GM12878 (cell line): ENCODE measurements at regions not wholly inside any gene's neighbourhood (a gene's known extent, or its start where the extent isn't known, plus 50 kb on each side); places are given as distances from the start of the nearest gene placed in this dataset.

Experiments
- BHLHE40 ChIP-seq, 2 experiments: fragments of 450-650 bp in 1 of 2; IDR thresholded peaks; 2 replicates each; pipeline ENCODE4 v1.6.1; 2011 to 2017; ENCODE audit warnings: low read depth in 2 of 2, borderline replicate concordance in 1 of 2, improper control_type of control experiment in 1 of 2, low read length in 1 of 2, mild to moderate bottlenecking in 1 of 2
- CHD2 ChIP-seq: IDR thresholded peaks from 2 replicates; pipeline ENCODE4 v1.6.1; 2011; ENCODE audit warnings: low read depth, low read length, improper control_type of control experiment, borderline replicate concordance
- GABPA ChIP-seq: IDR thresholded peaks from 2 replicates; pipeline ENCODE4 v1.6.1; 2014; ENCODE audit warnings: antibody characterized with exemption, low read depth, mild to moderate bottlenecking, inconsistent platforms
- HDAC6 ChIP-seq: fragments of 200-600 bp; sonication (generic); IDR thresholded peaks from one replicate; pipeline ENCODE4 v1.8.0; 2017; ENCODE audit warnings: antibody characterized with exemption; ENCODE audit not compliant: unreplicated experiment
- MXI1 ChIP-seq: fragments of 150-350 bp; IDR thresholded peaks from 2 replicates; pipeline ENCODE4 v1.6.1; 2011; ENCODE audit warnings: low read depth, mild to moderate bottlenecking, inconsistent platforms, low read length, improper control_type of control experiment
- MYC ChIP-seq: IDR thresholded peaks from 2 replicates; pipeline ENCODE4 v1.6.1; 2011; ENCODE audit warnings: mild to moderate bottlenecking, low read length, moderate library complexity, inconsistent platforms; ENCODE audit not compliant: insufficient read depth, insufficient replicate concordance, insufficient read length, severe bottlenecking
- POLR2A ChIP-seq: IDR thresholded peaks from 2 replicates; pipeline ENCODE4 v1.6.1; 2011; ENCODE audit warnings: low read depth, mild to moderate bottlenecking, low read length
- RBBP5 ChIP-seq: fragments of 200-600 bp; sonication (generic); conservative IDR thresholded peaks from 2 replicates; pipeline ENCODE4 v1.6.1; 2016
- SUZ12 ChIP-seq: fragments of 200-600 bp; sonication (generic); IDR thresholded peaks from one replicate; pipeline ENCODE4 v1.6.1; 2018; ENCODE audit warnings: antibody characterized with exemption, mild to moderate bottlenecking; ENCODE audit not compliant: unreplicated experiment
- ZNF274 ChIP-seq: IDR thresholded peaks from one replicate; pipeline ENCODE4 v1.8.0; 2011; ENCODE audit not compliant: insufficient read length, insufficient read depth
- TF ChIP-seq, protein P1 (sequence below), 3 experiments: IDR thresholded peaks in 2 of 3; conservative IDR thresholded peaks in 1 of 3; 2 replicates each; pipeline ENCODE4 v1.5.1; 2011; ENCODE audit warnings: low read depth in 3 of 3, low read length in 3 of 3, mild to moderate bottlenecking in 3 of 3, control low read depth in 2 of 3, moderate library complexity in 2 of 3, inconsistent platforms in 1 of 3, mixed read lengths in 1 of 3; ENCODE audit not compliant: control insufficient read depth in 2 of 3, insufficient read depth in 1 of 3; ENCODE audit errors: extremely low read depth in 1 of 3
- TF ChIP-seq, protein P2 (sequence below): IDR thresholded peaks from 2 replicates; pipeline ENCODE4 v1.6.1; 2012; ENCODE audit warnings: low read depth, low read length, improper control_type of control experiment
- TF ChIP-seq, protein P3 (sequence below): IDR thresholded peaks from 2 replicates; pipeline ENCODE4 v1.6.1; 2012; ENCODE audit warnings: low read depth, low read length, improper control_type of control experiment

DNA sequence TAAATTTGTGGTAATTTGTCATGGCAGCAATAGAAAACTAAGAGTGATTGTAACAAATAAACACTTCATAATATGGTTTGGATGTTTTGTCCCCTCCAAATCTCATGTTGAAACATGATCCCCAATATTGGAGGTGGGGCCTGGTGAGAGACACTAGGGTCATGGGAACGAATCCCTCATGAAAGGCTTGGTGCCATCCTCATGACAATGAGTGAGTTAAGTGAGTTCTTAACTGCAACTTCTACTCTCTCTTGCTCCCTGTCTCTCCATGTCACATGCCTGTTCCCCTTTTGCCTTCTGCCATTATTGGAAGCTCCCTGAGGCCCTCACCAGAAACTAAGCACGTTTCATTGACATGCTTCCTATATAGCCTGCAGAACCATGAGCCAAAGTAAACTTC lies 1233.2 kb downstream of the OLFM4 start:
- TF ChIP-seq POLR2A: no peak
- TF ChIP-seq, protein P1, sequence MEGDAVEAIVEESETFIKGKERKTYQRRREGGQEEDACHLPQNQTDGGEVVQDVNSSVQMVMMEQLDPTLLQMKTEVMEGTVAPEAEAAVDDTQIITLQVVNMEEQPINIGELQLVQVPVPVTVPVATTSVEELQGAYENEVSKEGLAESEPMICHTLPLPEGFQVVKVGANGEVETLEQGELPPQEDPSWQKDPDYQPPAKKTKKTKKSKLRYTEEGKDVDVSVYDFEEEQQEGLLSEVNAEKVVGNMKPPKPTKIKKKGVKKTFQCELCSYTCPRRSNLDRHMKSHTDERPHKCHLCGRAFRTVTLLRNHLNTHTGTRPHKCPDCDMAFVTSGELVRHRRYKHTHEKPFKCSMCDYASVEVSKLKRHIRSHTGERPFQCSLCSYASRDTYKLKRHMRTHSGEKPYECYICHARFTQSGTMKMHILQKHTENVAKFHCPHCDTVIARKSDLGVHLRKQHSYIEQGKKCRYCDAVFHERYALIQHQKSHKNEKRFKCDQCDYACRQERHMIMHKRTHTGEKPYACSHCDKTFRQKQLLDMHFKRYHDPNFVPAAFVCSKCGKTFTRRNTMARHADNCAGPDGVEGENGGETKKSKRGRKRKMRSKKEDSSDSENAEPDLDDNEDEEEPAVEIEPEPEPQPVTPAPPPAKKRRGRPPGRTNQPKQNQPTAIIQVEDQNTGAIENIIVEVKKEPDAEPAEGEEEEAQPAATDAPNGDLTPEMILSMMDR (IDR thresholded peaks at IDR 0.05 in 2 of 3, conservative IDR thresholded peaks at IDR 0.05 in 1 of 3; ENCODE audit: control insufficient read depth in 2 of 3, extremely low read depth in 1 of 3, insufficient read depth in 1 of 3, low read depth in 3 of 3, low read length in 3 of 3): no peak
- no peak for TF ChIP-seq CHD2
- TF ChIP-seq, protein P2, sequence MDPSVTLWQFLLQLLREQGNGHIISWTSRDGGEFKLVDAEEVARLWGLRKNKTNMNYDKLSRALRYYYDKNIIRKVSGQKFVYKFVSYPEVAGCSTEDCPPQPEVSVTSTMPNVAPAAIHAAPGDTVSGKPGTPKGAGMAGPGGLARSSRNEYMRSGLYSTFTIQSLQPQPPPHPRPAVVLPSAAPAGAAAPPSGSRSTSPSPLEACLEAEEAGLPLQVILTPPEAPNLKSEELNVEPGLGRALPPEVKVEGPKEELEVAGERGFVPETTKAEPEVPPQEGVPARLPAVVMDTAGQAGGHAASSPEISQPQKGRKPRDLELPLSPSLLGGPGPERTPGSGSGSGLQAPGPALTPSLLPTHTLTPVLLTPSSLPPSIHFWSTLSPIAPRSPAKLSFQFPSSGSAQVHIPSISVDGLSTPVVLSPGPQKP: no peak
- no peak for TF ChIP-seq GABPA
- no peak for TF ChIP-seq HDAC6
- TF ChIP-seq MYC: no peak
- TF ChIP-seq, protein P3, sequence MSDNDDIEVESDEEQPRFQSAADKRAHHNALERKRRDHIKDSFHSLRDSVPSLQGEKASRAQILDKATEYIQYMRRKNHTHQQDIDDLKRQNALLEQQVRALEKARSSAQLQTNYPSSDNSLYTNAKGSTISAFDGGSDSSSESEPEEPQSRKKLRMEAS: no peak
- no peak for TF ChIP-seq ZNF274
- no peak for TF ChIP-seq SUZ12
- TF ChIP-seq MXI1: no peak
- no peak for TF ChIP-seq BHLHE40 (IDR thresholded peaks at IDR 0.05; ENCODE audit: borderline replicate concordance in 1 of 2, low read depth in 2 of 2, low read length in 1 of 2)
- TF ChIP-seq RBBP5: no peak
